Suppressor macrophage treated with lipopolysaccharide for 4 hours (primary cell): ENCODE measurements at regions not wholly inside any gene's neighbourhood (a gene's known extent, or its start where the extent isn't known, plus 50 kb on each side); places are given as distances from the start of the nearest gene placed in this dataset.
"Not testable (repeated sequence)": the region's sequence is repeated elsewhere in the genome, so short reads cannot be mapped to it uniquely, and the experiment has no call there.

Source experiments
- DNase-seq: peaks from one replicate; pipeline ENCODE4 v3.0.0-alpha.2; 2020

DNA sequence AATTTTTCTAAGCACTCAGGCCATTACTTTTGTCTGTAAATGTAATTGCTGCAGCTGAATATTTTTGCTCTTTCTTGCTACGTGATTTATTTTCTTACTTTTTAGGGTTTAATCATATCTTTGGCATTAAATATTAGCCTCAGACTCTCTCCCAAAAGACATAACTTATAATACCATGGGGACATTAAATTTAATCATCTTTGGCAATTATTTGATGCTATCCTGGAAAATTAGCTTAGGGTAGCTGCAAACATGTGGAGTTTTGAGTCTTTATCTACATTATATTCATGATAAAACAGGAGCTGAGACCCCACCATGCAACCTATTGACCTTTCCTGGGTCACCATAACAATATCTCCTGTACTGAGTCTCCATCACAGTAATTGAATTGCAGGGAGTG, 59.1 kb upstream of the EDAR start:
- DNase-seq: no peak

- not testable (repeated sequence) for DNase-seq
These were observed 58.5 kb upstream of the EDAR start for GRCh38 chr2:109047569-109047968.

DNA sequence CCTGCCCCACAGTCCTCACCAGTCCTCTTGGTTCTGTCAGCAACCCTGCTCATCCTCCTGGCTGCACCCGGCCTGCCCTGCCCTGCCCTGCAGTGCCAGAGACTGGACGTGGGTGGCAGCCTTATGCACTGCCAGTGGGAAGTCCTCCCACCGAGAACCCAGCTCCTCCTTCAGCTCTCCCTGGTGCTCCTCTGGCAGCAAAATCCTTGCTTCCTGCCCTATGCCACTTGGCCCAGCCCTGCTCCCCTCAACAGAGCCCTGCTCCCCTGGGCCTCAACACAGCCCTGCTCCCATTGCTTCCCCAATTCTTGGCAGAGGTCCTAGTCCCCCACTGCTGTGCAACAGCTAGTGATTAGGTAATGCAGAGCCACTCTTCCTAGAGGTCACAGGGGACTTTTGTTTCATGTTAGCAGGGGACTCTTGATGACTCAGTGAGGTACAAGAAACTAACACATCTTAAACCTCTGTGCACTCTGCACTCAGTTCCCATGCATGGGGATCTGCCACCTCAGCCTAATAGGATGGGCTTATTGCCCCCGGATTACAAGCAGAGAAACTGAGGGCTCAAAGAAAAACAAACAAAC, 58.0 kb upstream of the EDAR start:
- peak; percentile 21 for DNase-seq

GRCh38 chr2:109045505-109045904, 56.5 kb upstream of the EDAR start:
- no peak for DNase-seq

DNA sequence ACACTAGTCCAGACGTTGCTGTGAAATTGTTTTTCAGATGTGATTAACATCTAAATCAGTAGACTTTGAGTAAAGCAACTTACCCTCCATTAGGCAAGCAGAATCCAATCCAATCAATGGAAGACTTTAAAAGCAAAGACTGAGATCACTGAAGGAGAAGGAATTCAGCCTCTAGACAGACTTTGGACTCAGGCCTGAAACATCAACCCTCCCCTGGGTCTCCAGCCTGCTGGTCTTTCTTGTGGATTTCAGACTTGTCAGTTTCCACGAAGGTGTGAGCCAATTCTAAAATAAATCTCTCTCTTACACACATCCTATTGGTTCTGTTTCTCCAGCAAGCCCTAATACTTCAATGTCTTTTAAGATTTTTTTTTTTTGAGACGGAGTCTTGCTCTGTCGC, 50.0 kb upstream of the EDAR start:
- DNase-seq: no peak
